HCT116 (cell line): ENCODE measurements at regions not wholly inside any gene's neighbourhood (a gene's known extent, or its start where the extent isn't known, plus 50 kb on each side); places are given as distances from the start of the nearest gene placed in this dataset.

Experiments used
- ATAC-seq: fragments of 200-7000 bp; cut with Tn5 transposase; 2 replicates; pipeline ENCODE4 v1.9.1; 2020; ENCODE audit warnings: mild to moderate bottlenecking, moderate library complexity
- BruUV-seq: library from RNA; stranded (reverse); fragments of 400-500 nt; replicated peaks from 2 replicates; lab custom pipeline; 2021; lab: Mats Ljungman, UMichigan
- CTCF ChIA-PET: fragments of 300-600 bp; sonication (Branson Sonifier 250); formaldehyde crosslinking; loops from one replicate; lab custom pipeline; 2021; ENCODE audit warnings: antibody characterized with exemption; lab: Charles Lee
- POLR2A ChIA-PET: fragments of 300-600, 350-600 bp; sonication (Branson Sonifier 250); formaldehyde crosslinking; loops from one replicate; lab custom pipeline; 2021; ENCODE audit warnings: antibody characterized with exemption; lab: Charles Lee
- RAD21 ChIA-PET, 2 experiments: fragments of 300-600 bp; sonication (Branson Sonifier 250); formaldehyde crosslinking; loops; one replicate each; lab custom pipeline; 2023; ENCODE audit warnings: low total read pairs in 2 of 2; ENCODE audit not compliant: uncharacterized antibody in 2 of 2, unreplicated experiment in 2 of 2, low non-redundant PET in 1 of 2; lab: Charles Lee
- DNase-seq: peaks from one replicate; pipeline ENCODE4 v3.0.0-alpha.2; 2010; ENCODE audit warnings: low read depth, low spot score
- H2AFZ ChIP-seq: fragments of 200-600 bp; shearing (Covaris generic), sonication (generic); 2 replicates; pipeline ENCODE4 v1.6.1; 2017; ENCODE audit warnings: low read depth, mixed run types, mixed read lengths, antibody characterized with exemption, low read length; ENCODE audit not compliant: poor library complexity, severe bottlenecking
- H3K27ac ChIP-seq: 2 replicates; pipeline ENCODE4 v1.5.1; 2012; ENCODE audit warnings: low read depth, low read length
- H3K27me3 ChIP-seq: fragments of 200-600 bp; sonication (generic); 2 replicates; pipeline ENCODE4 v1.6.1; 2016; ENCODE audit warnings: mixed run types, low read length, mixed read lengths; ENCODE audit not compliant: insufficient read depth
- H3K36me3 ChIP-seq, 2 experiments: fragments of 200-500 bp in 1 of 2; fragments of 200-600 bp in 1 of 2; sonication (Bioruptor generic) in 1 of 2; sonication (generic) in 1 of 2; 2 replicates each; pipeline versions ENCODE4 v1.5.1 to v1.6.1; 2014 to 2016; ENCODE audit warnings: low read length in 2 of 2, inconsistent platforms in 1 of 2, mixed read lengths in 1 of 2, mixed run types in 1 of 2; ENCODE audit not compliant: insufficient read depth in 2 of 2, control insufficient read depth in 1 of 2
- H3K4me1 ChIP-seq, 2 experiments: fragments of 200-600 bp in 1 of 2; sonication (generic) in 1 of 2; 2 replicates each; pipeline versions ENCODE4 v1.5.1 to v1.6.1; 2012 to 2017; ENCODE audit warnings: low read length in 2 of 2, inconsistent platforms in 1 of 2, mild to moderate bottlenecking in 1 of 2, mixed read lengths in 1 of 2, mixed run types in 1 of 2, moderate library complexity in 1 of 2; ENCODE audit not compliant: insufficient read depth in 2 of 2, control insufficient read depth in 1 of 2
- H3K4me2 ChIP-seq: fragments of 200-600 bp; sonication (generic); 2 replicates; pipeline ENCODE4 v1.6.1; 2017; ENCODE audit warnings: mixed run types, low read length, mixed read lengths
- H3K4me3 ChIP-seq, 2 experiments: fragments of 200-600 bp in 1 of 2; sonication (generic) in 1 of 2; replicated peaks in 1 of 2; 2 replicates each; pipeline ENCODE4 v1.5.1; 2011 to 2016; ENCODE audit warnings: low read length in 2 of 2, control low read depth in 1 of 2, low read depth in 1 of 2, mild to moderate bottlenecking in 1 of 2, mixed read lengths in 1 of 2, mixed run types in 1 of 2
- H3K79me2 ChIP-seq: fragments of 200-600 bp; sonication (generic); 2 replicates; pipeline ENCODE4 v1.6.1; 2017; ENCODE audit warnings: mild to moderate bottlenecking, mixed run types, low read length, moderate library complexity, mixed read lengths; ENCODE audit not compliant: insufficient read depth
- H3K9ac ChIP-seq: fragments of 200-600 bp; sonication (generic); 2 replicates; pipeline ENCODE4 v1.6.1; 2016; ENCODE audit warnings: low read length, mixed read lengths
- H3K9me2 ChIP-seq: fragments of 200-600 bp; sonication (generic), shearing (Covaris generic); 2 replicates; pipeline ENCODE4 v1.6.1; 2017; ENCODE audit warnings: mixed run types, mild to moderate bottlenecking, moderate library complexity; ENCODE audit not compliant: insufficient read depth
- H3K9me3 ChIP-seq, 2 experiments: fragments of 200-500 bp in 1 of 2; fragments of 200-600 bp in 1 of 2; sonication (Bioruptor generic) in 1 of 2; sonication (generic) in 1 of 2; 2 replicates each; pipeline ENCODE4 v1.6.1; 2014 to 2017; ENCODE audit warnings: low read length in 2 of 2, mixed read lengths in 2 of 2, inconsistent platforms in 1 of 2, low read depth in 1 of 2, mild to moderate bottlenecking in 1 of 2, mixed run types in 1 of 2, moderate library complexity in 1 of 2; ENCODE audit not compliant: control insufficient read depth in 1 of 2, insufficient read depth in 1 of 2
- H4K20me1 ChIP-seq: fragments of 200-600 bp; sonication (generic), shearing (Covaris generic); 2 replicates; pipeline ENCODE4 v1.6.1; 2017; ENCODE audit warnings: mixed run types, mild to moderate bottlenecking, moderate library complexity; ENCODE audit not compliant: insufficient read depth
- ATF3 ChIP-seq: IDR thresholded peaks from 2 replicates; pipeline ENCODE4 v1.6.1; 2012
- CEBPB ChIP-seq: IDR thresholded peaks from 2 replicates; pipeline ENCODE4 v1.6.1; 2012; ENCODE audit warnings: low read depth
- ELF1 ChIP-seq: IDR thresholded peaks from 2 replicates; pipeline ENCODE4 v1.6.1; 2012; ENCODE audit warnings: low read depth, borderline replicate concordance
- EZH2phosphoT487 ChIP-seq: fragments of 200-600 bp; IDR thresholded peaks from 2 replicates; pipeline ENCODE4 v1.6.1; 2018; ENCODE audit warnings: antibody characterized with exemption, borderline replicate concordance
- FOSL1 ChIP-seq: IDR thresholded peaks from 2 replicates; pipeline ENCODE4 v1.6.1; 2012; ENCODE audit warnings: low read depth
- POLR2A ChIP-seq: IDR thresholded peaks from 2 replicates; pipeline ENCODE4 v1.7.0; 2011; ENCODE audit warnings: borderline replicate concordance; ENCODE audit not compliant: insufficient read depth, insufficient read length; ENCODE audit errors: extremely low read depth
- POLR2AphosphoS5 ChIP-seq: IDR thresholded peaks from 2 replicates; pipeline ENCODE4 v1.6.1; 2011; ENCODE audit warnings: mild to moderate bottlenecking, low read depth, low read length, moderate library complexity
- RAD21 ChIP-seq: IDR thresholded peaks from 2 replicates; pipeline ENCODE4 v1.6.1; 2012; ENCODE audit warnings: low read depth, mild to moderate bottlenecking
- SIN3A ChIP-seq: IDR thresholded peaks from 2 replicates; pipeline ENCODE4 v1.6.1; 2012; ENCODE audit warnings: low read depth
- SRF ChIP-seq: IDR thresholded peaks from 2 replicates; pipeline ENCODE4 v1.6.1; 2012; ENCODE audit warnings: low read depth
- TCF7L2 ChIP-seq: IDR thresholded peaks from 2 replicates; pipeline ENCODE4 v1.7.0; 2011; ENCODE audit warnings: borderline replicate concordance, inconsistent platforms; ENCODE audit not compliant: insufficient read depth, insufficient read length; ENCODE audit errors: extremely low read depth
- YY1 ChIP-seq: IDR thresholded peaks from 2 replicates; pipeline ENCODE4 v1.6.1; 2011; ENCODE audit warnings: low read length, low read depth, moderate library complexity, mild to moderate bottlenecking; ENCODE audit not compliant: insufficient replicate concordance; ENCODE audit errors: extremely low read depth
- ZBTB33 ChIP-seq: IDR thresholded peaks from 2 replicates; pipeline ENCODE4 v1.6.1; 2011; ENCODE audit warnings: mild to moderate bottlenecking, low read length, moderate library complexity; ENCODE audit not compliant: insufficient replicate concordance; ENCODE audit errors: extremely low read depth
- ZFX ChIP-seq: fragments of 450-650 bp; IDR thresholded peaks from 2 replicates; pipeline ENCODE4 v1.6.1; 2017
- ZNF274 ChIP-seq: fragments of 200-500 bp; sonication (Bioruptor generic); IDR thresholded peaks from 2 replicates; pipeline ENCODE4 v1.6.1; 2014; ENCODE audit warnings: mild to moderate bottlenecking, low read depth, low read length, inconsistent platforms
- intact Hi-C: fragments of 100-400 bp; cut with micrococcal nuclease; formaldehyde crosslinking; loops from 2 replicates; pipeline ENCODE4 v1.10.0; 2022
- TF ChIP-seq, protein P1 (sequence below), 3 experiments: fragments of 200-600 bp in 1 of 3; sonication (generic) in 1 of 3; IDR thresholded peaks in 2 of 3; conservative IDR thresholded peaks in 1 of 3; 2 replicates each; pipeline ENCODE4 v1.5.1; 2012 to 2017; ENCODE audit warnings: low read depth in 2 of 3, low read length in 2 of 3, antibody characterized with exemption in 1 of 3, borderline replicate concordance in 1 of 3, control low read depth in 1 of 3, mild to moderate bottlenecking in 1 of 3, mixed read lengths in 1 of 3, mixed run types in 1 of 3, moderate library complexity in 1 of 3; ENCODE audit not compliant: insufficient read depth in 1 of 3

- TF ChIP-seq YY1 (no peak), SRF (no peak), ZFX (no peak), POLR2A (no peak), ZNF274 (no peak), RAD21 (no peak), SIN3A (no peak), ZBTB33 (no peak), POLR2AphosphoS5 (no peak), ATF3 (no peak), ELF1 (no peak), TCF7L2 (no peak), EZH2phosphoT487 (no peak), FOSL1 (no peak), CEBPB (no peak)
- TF ChIP-seq, protein P1, sequence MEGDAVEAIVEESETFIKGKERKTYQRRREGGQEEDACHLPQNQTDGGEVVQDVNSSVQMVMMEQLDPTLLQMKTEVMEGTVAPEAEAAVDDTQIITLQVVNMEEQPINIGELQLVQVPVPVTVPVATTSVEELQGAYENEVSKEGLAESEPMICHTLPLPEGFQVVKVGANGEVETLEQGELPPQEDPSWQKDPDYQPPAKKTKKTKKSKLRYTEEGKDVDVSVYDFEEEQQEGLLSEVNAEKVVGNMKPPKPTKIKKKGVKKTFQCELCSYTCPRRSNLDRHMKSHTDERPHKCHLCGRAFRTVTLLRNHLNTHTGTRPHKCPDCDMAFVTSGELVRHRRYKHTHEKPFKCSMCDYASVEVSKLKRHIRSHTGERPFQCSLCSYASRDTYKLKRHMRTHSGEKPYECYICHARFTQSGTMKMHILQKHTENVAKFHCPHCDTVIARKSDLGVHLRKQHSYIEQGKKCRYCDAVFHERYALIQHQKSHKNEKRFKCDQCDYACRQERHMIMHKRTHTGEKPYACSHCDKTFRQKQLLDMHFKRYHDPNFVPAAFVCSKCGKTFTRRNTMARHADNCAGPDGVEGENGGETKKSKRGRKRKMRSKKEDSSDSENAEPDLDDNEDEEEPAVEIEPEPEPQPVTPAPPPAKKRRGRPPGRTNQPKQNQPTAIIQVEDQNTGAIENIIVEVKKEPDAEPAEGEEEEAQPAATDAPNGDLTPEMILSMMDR (IDR thresholded peaks at IDR 0.05 in 2 of 3, conservative IDR thresholded peaks at IDR 0.05 in 1 of 3; ENCODE audit: borderline replicate concordance in 1 of 3, insufficient read depth in 1 of 3, low read depth in 2 of 3, low read length in 2 of 3) = no peak
- ChIA-PET RAD21 (no interaction called here), CTCF (no interaction called here), POLR2A (no interaction called here)
- H3K4me2 ChIP-seq = no peak overlapping the region
- H4K20me1 ChIP-seq = no peaks in the 10 kb centered on the region
- no peaks in the 10 kb centered on the region for H3K9me3 ChIP-seq
- H2AFZ ChIP-seq = no peak overlapping the region
- no peak overlapping the region for H3K9ac ChIP-seq
- H3K4me3 ChIP-seq = no peak overlapping the region
- intact Hi-C loops = no loop called here
- no peaks in the 10 kb centered on the region for H3K9me2 ChIP-seq
- H3K4me1 ChIP-seq = no peaks in the 10 kb centered on the region
- 0 out of 2 replicates have a peak, but pooled peaks cover 3% of the 10 kb centered on the region for H3K27me3 ChIP-seq
- no peaks in the 10 kb centered on the region for H3K36me3 ChIP-seq
- H3K79me2 ChIP-seq = no peaks in the 10 kb centered on the region
- DNase-seq (no peak), ATAC-seq (no peak)
- no TSS peak for BruUV-seq
- no peak overlapping the region for H3K27ac ChIP-seq
These were observed 198.3 kb downstream of the LTN1 start for GRCh38 chr21:28794371-28794851.
